Neuronal stem cell (in vitro differentiated cells): ENCODE measurements at regions not wholly inside any gene's neighbourhood (a gene's known extent, or its start where the extent isn't known, plus 50 kb on each side); places are given as distances from the start of the nearest gene placed in this dataset.
A peak's percentile ranks its signal among the peaks of the same experiment; 100 is the strongest.

Source experiments
- DNase-seq: peaks from one replicate; pipeline ENCODE4 v3.0.0-alpha.2; 2013; ENCODE audit warnings: low spot score
- H2AFZ ChIP-seq: one replicate; pipeline ENCODE4 v1.6.1; 2013; ENCODE audit warnings: mild to moderate bottlenecking, low read length, inconsistent platforms
- H2AK5ac ChIP-seq: 2 replicates; pipeline ENCODE4 v1.6.1; 2013; ENCODE audit warnings: low read depth, mild to moderate bottlenecking, inconsistent platforms, low read length, moderate library complexity, mixed read lengths
- H2BK120ac ChIP-seq: 2 replicates; pipeline ENCODE4 v1.6.1; 2013; ENCODE audit warnings: low read depth, mild to moderate bottlenecking, inconsistent platforms, low read length, moderate library complexity, mixed read lengths
- H2BK12ac ChIP-seq: one replicate; pipeline ENCODE4 v1.6.1; 2013; ENCODE audit warnings: low read length, inconsistent platforms
- H2BK15ac ChIP-seq: 2 replicates; pipeline ENCODE4 v1.6.1; 2013; ENCODE audit warnings: mild to moderate bottlenecking, low read length, inconsistent platforms, mixed read lengths
- H2BK5ac ChIP-seq: one replicate; pipeline ENCODE4 v1.6.1; 2013; ENCODE audit warnings: inconsistent platforms, mild to moderate bottlenecking, low read length, moderate library complexity
- H3K14ac ChIP-seq: one replicate; pipeline ENCODE4 v1.6.1; 2013; ENCODE audit warnings: low read length, inconsistent platforms
- H3K18ac ChIP-seq: 2 replicates; pipeline ENCODE4 v1.6.1; 2013; ENCODE audit warnings: low read length, inconsistent platforms
- H3K23ac ChIP-seq: 2 replicates; pipeline ENCODE4 v1.6.1; 2013; ENCODE audit warnings: low read depth, mild to moderate bottlenecking, mixed read lengths, low read length, inconsistent platforms; ENCODE audit not compliant: poor library complexity
- H3K27ac ChIP-seq: replicated peaks from 3 replicates; pipeline ENCODE4 v1.5.1; 2013; ENCODE audit warnings: low read length, inconsistent platforms
- H3K27me3 ChIP-seq, 3 experiments: 2 replicates each; pipeline ENCODE4 v1.6.1; 2013; ENCODE audit warnings: low read length in 3 of 3, mild to moderate bottlenecking in 2 of 3, inconsistent platforms in 1 of 3, low read depth in 1 of 3, mixed read lengths in 1 of 3, moderate library complexity in 1 of 3; ENCODE audit not compliant: control insufficient read depth in 3 of 3, insufficient read depth in 3 of 3
- H3K36me3 ChIP-seq, 2 donors: replicated peaks in 1 of 2; 2 replicates each; pipeline ENCODE4 v1.6.1; 2013; ENCODE audit warnings: low read length in 2 of 2; ENCODE audit not compliant: control insufficient read depth in 2 of 2, insufficient read depth in 2 of 2
- H3K4ac ChIP-seq: 2 replicates; pipeline ENCODE4 v1.6.1; 2013; ENCODE audit warnings: inconsistent platforms, mild to moderate bottlenecking, low read length, moderate library complexity
- H3K4me1 ChIP-seq, 2 donors: 1 replicate in 1 of 2; 2 replicates in 1 of 2; pipeline ENCODE4 v1.6.1; 2013; ENCODE audit warnings: low read length in 2 of 2, low read depth in 1 of 2; ENCODE audit not compliant: control insufficient read depth in 2 of 2, insufficient read depth in 1 of 2
- H3K4me2 ChIP-seq: one replicate; pipeline ENCODE4 v1.6.1; 2013; ENCODE audit warnings: mild to moderate bottlenecking, low read length, inconsistent platforms; ENCODE audit not compliant: insufficient read depth, poor library complexity, severe bottlenecking
- H3K4me3 ChIP-seq, 2 donors: 2 replicates each; pipeline ENCODE4 v1.5.1; 2013; ENCODE audit warnings: low read length in 2 of 2, mild to moderate bottlenecking in 2 of 2, inconsistent platforms in 1 of 2, moderate library complexity in 1 of 2
- H3K79me1 ChIP-seq: one replicate; pipeline ENCODE4 v1.6.1; 2013; ENCODE audit warnings: low read depth, mild to moderate bottlenecking, inconsistent platforms, low read length, moderate library complexity
- H3K9ac ChIP-seq: one replicate; pipeline ENCODE4 v1.6.1; 2013; ENCODE audit warnings: mild to moderate bottlenecking, low read depth, low read length, inconsistent platforms; ENCODE audit not compliant: poor library complexity
- H3K9me3 ChIP-seq, 2 donors: replicated peaks in 1 of 2; 2 replicates each; pipeline versions ENCODE3 to v1.6.1; 2013; ENCODE audit warnings: low read length in 2 of 2, mild to moderate bottlenecking in 2 of 2, inconsistent platforms in 1 of 2, low read depth in 1 of 2, mixed read lengths in 1 of 2, moderate library complexity in 1 of 2; ENCODE audit not compliant: control insufficient read depth in 2 of 2, insufficient read depth in 1 of 2
- H4K8ac ChIP-seq: one replicate; pipeline ENCODE4 v1.6.1; 2013; ENCODE audit warnings: low read depth, mild to moderate bottlenecking, inconsistent platforms, low read length, moderate library complexity
- H4K91ac ChIP-seq: one replicate; pipeline ENCODE4 v1.6.1; 2013; ENCODE audit warnings: low read length, low read depth, mild to moderate bottlenecking, inconsistent platforms; ENCODE audit not compliant: poor library complexity
- WGBS, 2 donors: extraction: QIAGEN DNeasy Blood & Tissue Kit; methylation state at CpG; one replicate each; pipeline ENCODE4 v1.1.7; 2013; ENCODE audit warnings: missing lambda C conversion rate in 2 of 2, mixed read lengths in 1 of 2; ENCODE audit not compliant: insufficient read length in 2 of 2, insufficient replicate concordance in 1 of 2; ENCODE audit errors: extremely low coverage in 2 of 2; 5-methylcytosine and 5-hydroxymethylcytosine counted together

GRCh38 chr17:34504814-34505484, 74.4 kb upstream of the TMEM132E start:
- H2AK5ac ChIP-seq: no peak overlapping the region
- no peak overlapping the region for H3K14ac ChIP-seq
- H4K8ac ChIP-seq: no peak overlapping the region
- no peaks in the 10 kb centered on the region for H3K36me3 ChIP-seq
- no peak overlapping the region for H2BK15ac ChIP-seq
- no peaks in the 10 kb centered on the region for H3K79me1 ChIP-seq
- no peak overlapping the region for H2BK5ac ChIP-seq
- no peak overlapping the region for H3K4me2 ChIP-seq
- no peak overlapping the region for H4K91ac ChIP-seq
- H3K18ac ChIP-seq: no peak overlapping the region
- no peak overlapping the region for H2BK120ac ChIP-seq
- H3K4ac ChIP-seq: no peak overlapping the region
- WGBS, 2 donors: no CpG with 5 or more reads among the region's 3 CpGs
- no peaks in the 10 kb centered on the region for H3K4me1 ChIP-seq
- no peak overlapping the region for H2AFZ ChIP-seq
- no peak overlapping the region for H3K4me3 ChIP-seq
- no peak overlapping the region for H2BK12ac ChIP-seq
- H3K27ac ChIP-seq: no peak overlapping the region
- no peak overlapping the region for H3K9ac ChIP-seq
- no peaks in the 10 kb centered on the region for H3K27me3 ChIP-seq
- no peaks in the 10 kb centered on the region for H3K9me3 ChIP-seq
- DNase-seq: no peak
- H3K23ac ChIP-seq: no peak overlapping the region

GRCh38 chr17:34503528-34504195, 75.7 kb upstream of the TMEM132E start:
- no peak overlapping the region for H3K23ac ChIP-seq
- H2AK5ac ChIP-seq: no peak overlapping the region
- H2BK15ac ChIP-seq: no peak overlapping the region
- peak overlapping the region in 1 of 2 donors; percentile 19 for H3K4me3 ChIP-seq
- H3K36me3 ChIP-seq: no peaks in the 10 kb centered on the region
- H4K91ac ChIP-seq: no peak overlapping the region
- no peaks in the 10 kb centered on the region for H3K27me3 ChIP-seq
- no peak overlapping the region for H3K4ac ChIP-seq
- no peak overlapping the region for H3K14ac ChIP-seq
- no peak overlapping the region for H2BK12ac ChIP-seq
- DNase-seq: no peak
- no peak overlapping the region for H3K4me2 ChIP-seq
- H2BK5ac ChIP-seq: no peak overlapping the region
- H2AFZ ChIP-seq: no peak overlapping the region
- no peaks in the 10 kb centered on the region for H3K9me3 ChIP-seq
- no peaks in the 10 kb centered on the region for H3K4me1 ChIP-seq
- no peak overlapping the region for H3K27ac ChIP-seq
- H3K79me1 ChIP-seq: no peaks in the 10 kb centered on the region
- WGBS, 2 donors: no CpG with 5 or more reads among the region's 10 CpGs
- no peak overlapping the region for H2BK120ac ChIP-seq
- H4K8ac ChIP-seq: no peak overlapping the region
- H3K9ac ChIP-seq: no peak overlapping the region
- H3K18ac ChIP-seq: no peak overlapping the region

GRCh38 chr17:34502426-34502825, 77.0 kb upstream of the TMEM132E start:
- Histone ChIP-seq H3K4ac (no peak overlapping the region), H2BK12ac (no peak overlapping the region), H2AFZ (no peak overlapping the region), H3K9ac (no peak overlapping the region), H3K4me3 (no peak overlapping the region), H2AK5ac (no peak overlapping the region), H3K9me3 (no peaks in the 10 kb centered on the region), H4K8ac (no peak overlapping the region), H2BK5ac (no peak overlapping the region), H4K91ac (no peak overlapping the region), H2BK120ac (no peak overlapping the region), H3K27ac (no peak overlapping the region), H3K14ac (no peak overlapping the region), H3K23ac (no peak overlapping the region), H3K36me3 (no peaks in the 10 kb centered on the region), H3K79me1 (no peaks in the 10 kb centered on the region), H3K27me3 (no peaks in the 10 kb centered on the region), H3K4me1 (no peaks in the 10 kb centered on the region), H2BK15ac (no peak overlapping the region), H3K4me2 (no peak overlapping the region), H3K18ac (no peak overlapping the region)
- no peak for DNase-seq
- WGBS, 2 donors: no CpG with 5 or more reads among the region's 4 CpGs

GRCh38 chr17:34499576-34499975, 79.8 kb upstream of the TMEM132E start:
- H3K9ac ChIP-seq: no peak overlapping the region
- no peaks in the 10 kb centered on the region for H3K27me3 ChIP-seq
- no peak overlapping the region for H2AK5ac ChIP-seq
- no peak overlapping the region for H2BK120ac ChIP-seq
- H3K27ac ChIP-seq: no peak overlapping the region
- H3K23ac ChIP-seq: no peak overlapping the region
- H3K36me3 ChIP-seq: no peaks in the 10 kb centered on the region
- no peak overlapping the region for H3K18ac ChIP-seq
- H3K4me2 ChIP-seq: no peak overlapping the region
- no peak overlapping the region for H4K8ac ChIP-seq
- H3K4me3 ChIP-seq: no peak overlapping the region
- peak; percentile 63 for DNase-seq
- no peak overlapping the region for H4K91ac ChIP-seq
- H3K79me1 ChIP-seq: no peaks in the 10 kb centered on the region
- no peak overlapping the region for H2AFZ ChIP-seq
- no peaks in the 10 kb centered on the region for H3K9me3 ChIP-seq
- no peak overlapping the region for H2BK15ac ChIP-seq
- H3K4me1 ChIP-seq: no peaks in the 10 kb centered on the region
- H3K4ac ChIP-seq: no peak overlapping the region
- no peak overlapping the region for H2BK12ac ChIP-seq
- H3K14ac ChIP-seq: no peak overlapping the region
- no CpG with 5 or more reads among the region's 1 CpG for WGBS, 2 donors
- H2BK5ac ChIP-seq: no peak overlapping the region
